ENCODE measurements at regions not wholly inside any gene's neighbourhood (a gene's known extent, or its start where the extent isn't known, plus 50 kb on each side); places are given as distances from the start of the nearest gene placed in this dataset.

DNA sequence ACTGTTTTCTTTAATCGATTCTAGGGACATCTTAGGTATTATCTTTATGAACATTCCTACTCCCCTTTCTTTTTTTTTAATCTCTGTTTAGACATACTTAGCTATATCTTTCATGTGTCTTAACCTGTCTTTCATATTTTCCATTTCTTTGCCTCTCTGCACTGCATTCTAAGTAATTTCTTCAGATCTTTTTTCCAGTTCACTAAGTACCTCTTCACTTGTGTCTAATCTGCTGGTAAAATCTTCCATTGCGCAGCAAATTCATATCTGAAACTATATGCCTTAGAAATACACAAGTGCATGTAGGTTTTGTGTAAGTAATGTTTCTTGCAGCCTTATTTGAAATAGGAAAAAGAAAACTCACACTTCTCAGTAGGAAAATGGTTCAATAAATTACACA, 165.4 kb upstream of the BTBD3 start:
- TF ChIP-seq, protein P1, sequence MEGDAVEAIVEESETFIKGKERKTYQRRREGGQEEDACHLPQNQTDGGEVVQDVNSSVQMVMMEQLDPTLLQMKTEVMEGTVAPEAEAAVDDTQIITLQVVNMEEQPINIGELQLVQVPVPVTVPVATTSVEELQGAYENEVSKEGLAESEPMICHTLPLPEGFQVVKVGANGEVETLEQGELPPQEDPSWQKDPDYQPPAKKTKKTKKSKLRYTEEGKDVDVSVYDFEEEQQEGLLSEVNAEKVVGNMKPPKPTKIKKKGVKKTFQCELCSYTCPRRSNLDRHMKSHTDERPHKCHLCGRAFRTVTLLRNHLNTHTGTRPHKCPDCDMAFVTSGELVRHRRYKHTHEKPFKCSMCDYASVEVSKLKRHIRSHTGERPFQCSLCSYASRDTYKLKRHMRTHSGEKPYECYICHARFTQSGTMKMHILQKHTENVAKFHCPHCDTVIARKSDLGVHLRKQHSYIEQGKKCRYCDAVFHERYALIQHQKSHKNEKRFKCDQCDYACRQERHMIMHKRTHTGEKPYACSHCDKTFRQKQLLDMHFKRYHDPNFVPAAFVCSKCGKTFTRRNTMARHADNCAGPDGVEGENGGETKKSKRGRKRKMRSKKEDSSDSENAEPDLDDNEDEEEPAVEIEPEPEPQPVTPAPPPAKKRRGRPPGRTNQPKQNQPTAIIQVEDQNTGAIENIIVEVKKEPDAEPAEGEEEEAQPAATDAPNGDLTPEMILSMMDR (conservative IDR thresholded peaks at IDR 0.05 in 1 of 2, IDR thresholded peaks at IDR 0.05 in 1 of 2; ENCODE audit: extremely low read depth in 1 of 2, insufficient read depth in 1 of 2, low read depth in 1 of 2, low read length in 2 of 2) = no peak
- TF ChIP-seq EZH2 (IDR thresholded peaks at IDR 0.05; ENCODE audit: borderline replicate concordance, low read length) = no peak

All from mammary epithelial cell (primary cell).